OCI-LY3 (cell line): ENCODE measurements at regions not wholly inside any gene's neighbourhood (a gene's known extent, or its start where the extent isn't known, plus 50 kb on each side); places are given as distances from the start of the nearest gene placed in this dataset.

Experiments
- EZH2phosphoT487 ChIP-seq: fragments of 200-600 bp; shearing (Covaris generic); IDR thresholded peaks from 2 replicates; pipeline ENCODE4 v1.6.1; 2018; ENCODE audit warnings: antibody characterized with exemption, mixed run types, low read depth
- TF ChIP-seq, protein P1 (sequence below): fragments of 200-600, 300-600 bp; sonication (generic); IDR thresholded peaks from 2 replicates; pipeline ENCODE4 v1.5.1; 2014; ENCODE audit warnings: antibody characterized with exemption, low read length, low read depth

- TF ChIP-seq, protein P1, sequence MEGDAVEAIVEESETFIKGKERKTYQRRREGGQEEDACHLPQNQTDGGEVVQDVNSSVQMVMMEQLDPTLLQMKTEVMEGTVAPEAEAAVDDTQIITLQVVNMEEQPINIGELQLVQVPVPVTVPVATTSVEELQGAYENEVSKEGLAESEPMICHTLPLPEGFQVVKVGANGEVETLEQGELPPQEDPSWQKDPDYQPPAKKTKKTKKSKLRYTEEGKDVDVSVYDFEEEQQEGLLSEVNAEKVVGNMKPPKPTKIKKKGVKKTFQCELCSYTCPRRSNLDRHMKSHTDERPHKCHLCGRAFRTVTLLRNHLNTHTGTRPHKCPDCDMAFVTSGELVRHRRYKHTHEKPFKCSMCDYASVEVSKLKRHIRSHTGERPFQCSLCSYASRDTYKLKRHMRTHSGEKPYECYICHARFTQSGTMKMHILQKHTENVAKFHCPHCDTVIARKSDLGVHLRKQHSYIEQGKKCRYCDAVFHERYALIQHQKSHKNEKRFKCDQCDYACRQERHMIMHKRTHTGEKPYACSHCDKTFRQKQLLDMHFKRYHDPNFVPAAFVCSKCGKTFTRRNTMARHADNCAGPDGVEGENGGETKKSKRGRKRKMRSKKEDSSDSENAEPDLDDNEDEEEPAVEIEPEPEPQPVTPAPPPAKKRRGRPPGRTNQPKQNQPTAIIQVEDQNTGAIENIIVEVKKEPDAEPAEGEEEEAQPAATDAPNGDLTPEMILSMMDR, result no peak
- no peak for TF ChIP-seq EZH2phosphoT487
Measured at GRCh38 chr2:176910828-176911227, 301.8 kb upstream of the HNRNPA3 start.
